ENCODE measurements at regions not wholly inside any gene's neighbourhood (a gene's known extent, or its start where the extent isn't known, plus 50 kb on each side); places are given as distances from the start of the nearest gene placed in this dataset.

- H3K36me3 ChIP-seq: no peaks in the 10 kb centered on the region
- no peak for TF ChIP-seq POLR2A (IDR thresholded peaks at IDR 0.05)
- TF ChIP-seq EP300 (IDR thresholded peaks at IDR 0.05): no peak
- TF ChIP-seq CTCF (IDR thresholded peaks at IDR 0.05): no peak
- no peak for TF ChIP-seq POLR2AphosphoS5 (IDR thresholded peaks at IDR 0.05)
- H3K4me1 ChIP-seq: no peaks in the 10 kb centered on the region
- no peaks in the 10 kb centered on the region for H3K27me3 ChIP-seq
- H3K27ac ChIP-seq: no peak overlapping the region
- no peak overlapping the region for H3K4me3 ChIP-seq
- intact Hi-C loops (cut with DNase I; ENCODE audit: low total_unique reads): no loop called here
- no peaks in the 10 kb centered on the region for H3K9me3 ChIP-seq
- WGBS, 5 donors: 48 to 66% (median 64%) methylated on average over 7 of the region's 7 CpGs
- DNase-seq: no peak
Measured at GRCh38 chr1:163766257-163766918, 444.6 kb downstream of the NUF2 start.

GRCh38 chr1:163768576-163768975 is 446.8 kb downstream of the NUF2 start:
- TF ChIP-seq POLR2A (IDR thresholded peaks at IDR 0.05): no peak
- no peak for TF ChIP-seq EP300 (IDR thresholded peaks at IDR 0.05)
- TF ChIP-seq POLR2AphosphoS5 (IDR thresholded peaks at IDR 0.05): no peak
- TF ChIP-seq CTCF (IDR thresholded peaks at IDR 0.05): no peak
- no peaks in the 10 kb centered on the region for H3K4me1 ChIP-seq
- no peak overlapping the region for H3K4me3 ChIP-seq
- 87 to 94% (median 93%) methylated on average over 5 of the region's 5 CpGs for WGBS, 5 donors
- no peak overlapping the region for H3K27ac ChIP-seq
- H3K36me3 ChIP-seq: no peaks in the 10 kb centered on the region
- intact Hi-C loops (cut with DNase I; ENCODE audit: low total_unique reads): no loop called here
- H3K9me3 ChIP-seq: no peaks in the 10 kb centered on the region
- no peak for DNase-seq
- H3K27me3 ChIP-seq: no peaks in the 10 kb centered on the region

- Histone ChIP-seq H3K27ac (no peak overlapping the region), H3K27me3 (no peaks in the 10 kb centered on the region), H3K36me3 (no peaks in the 10 kb centered on the region), H3K4me1 (no peaks in the 10 kb centered on the region), H3K4me3 (no peak overlapping the region), H3K9me3 (no peaks in the 10 kb centered on the region)
- no peak for DNase-seq
- intact Hi-C loops (cut with DNase I; ENCODE audit: low total_unique reads): no loop called here
- TF ChIP-seq POLR2A (IDR thresholded peaks at IDR 0.05): no peak
- TF ChIP-seq CTCF (IDR thresholded peaks at IDR 0.05): no peak
- TF ChIP-seq EP300 (IDR thresholded peaks at IDR 0.05): no peak
- TF ChIP-seq POLR2AphosphoS5 (IDR thresholded peaks at IDR 0.05): no peak
- 60 to 77% (median 73%) methylated on average over 4 of the region's 4 CpGs for WGBS, 5 donors
Measured at GRCh38 chr1:163770265-163770664, 448.5 kb downstream of the NUF2 start.

- no peak for TF ChIP-seq CTCF (IDR thresholded peaks at IDR 0.05)
- no peak for TF ChIP-seq POLR2AphosphoS5 (IDR thresholded peaks at IDR 0.05)
- no peak for TF ChIP-seq EP300 (IDR thresholded peaks at IDR 0.05)
- TF ChIP-seq POLR2A (IDR thresholded peaks at IDR 0.05): no peak
- Histone ChIP-seq H3K36me3 (no peaks in the 10 kb centered on the region), H3K27ac (no peak overlapping the region), H3K4me1 (no peaks in the 10 kb centered on the region), H3K4me3 (no peak overlapping the region), H3K27me3 (no peaks in the 10 kb centered on the region), H3K9me3 (no peaks in the 10 kb centered on the region)
- WGBS, 5 donors: 54 to 71% (median 68%) methylated on average over 2 of the region's 2 CpGs
- DNase-seq: no peak
- intact Hi-C loops (cut with DNase I; ENCODE audit: low total_unique reads): no loop called here
Measured at GRCh38 chr1:163771637-163772036, 449.9 kb downstream of the NUF2 start.
